ENCODE measurements at regions not wholly inside any gene's neighbourhood (a gene's known extent, or its start where the extent isn't known, plus 50 kb on each side); places are given as distances from the start of the nearest gene placed in this dataset.

DNA sequence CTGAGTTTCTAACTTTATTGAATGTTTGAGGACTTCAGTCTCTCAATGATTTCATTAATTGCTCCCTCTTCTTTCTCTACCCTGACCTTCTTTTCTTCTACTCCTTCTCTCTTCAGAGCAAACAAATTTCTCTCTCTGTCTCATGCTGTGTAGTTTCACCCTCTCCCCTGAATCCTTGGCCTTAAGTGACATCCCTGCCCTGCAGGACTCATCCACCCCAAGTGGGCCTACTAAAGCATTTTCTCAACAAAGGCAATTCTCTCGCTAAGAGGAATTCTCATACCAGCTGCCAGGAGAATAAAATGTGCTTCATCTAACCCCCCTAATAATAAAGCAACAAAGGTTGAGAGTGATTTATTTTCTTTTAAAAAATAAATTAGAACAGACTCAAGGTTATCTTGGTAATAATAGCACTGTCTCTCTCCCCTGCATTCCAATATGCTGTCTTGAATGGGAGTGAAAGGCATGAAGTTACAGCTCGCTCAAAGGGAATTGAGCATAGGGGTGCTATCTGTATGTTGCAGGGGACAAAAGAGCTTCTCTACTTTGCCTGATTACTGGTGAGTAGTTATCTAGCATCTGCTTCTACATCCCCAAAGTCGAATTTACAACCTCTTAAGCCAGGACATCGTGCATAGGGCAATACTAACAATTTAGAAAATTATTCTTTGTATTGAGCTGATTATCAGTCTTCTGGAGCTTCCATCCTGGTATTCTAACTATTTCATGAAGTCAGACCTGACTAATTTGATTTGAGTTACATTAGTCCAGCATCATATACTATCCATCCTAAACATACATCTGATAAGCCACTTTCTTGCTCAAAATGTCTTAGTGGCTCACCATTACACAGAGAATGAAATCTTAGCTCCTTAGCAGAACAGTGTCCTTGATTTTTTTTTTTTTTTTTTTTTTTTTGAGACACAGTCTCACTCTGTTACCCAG lies 76.9 kb upstream of the DNAJC19 start:
- TF ChIP-seq, protein P1, sequence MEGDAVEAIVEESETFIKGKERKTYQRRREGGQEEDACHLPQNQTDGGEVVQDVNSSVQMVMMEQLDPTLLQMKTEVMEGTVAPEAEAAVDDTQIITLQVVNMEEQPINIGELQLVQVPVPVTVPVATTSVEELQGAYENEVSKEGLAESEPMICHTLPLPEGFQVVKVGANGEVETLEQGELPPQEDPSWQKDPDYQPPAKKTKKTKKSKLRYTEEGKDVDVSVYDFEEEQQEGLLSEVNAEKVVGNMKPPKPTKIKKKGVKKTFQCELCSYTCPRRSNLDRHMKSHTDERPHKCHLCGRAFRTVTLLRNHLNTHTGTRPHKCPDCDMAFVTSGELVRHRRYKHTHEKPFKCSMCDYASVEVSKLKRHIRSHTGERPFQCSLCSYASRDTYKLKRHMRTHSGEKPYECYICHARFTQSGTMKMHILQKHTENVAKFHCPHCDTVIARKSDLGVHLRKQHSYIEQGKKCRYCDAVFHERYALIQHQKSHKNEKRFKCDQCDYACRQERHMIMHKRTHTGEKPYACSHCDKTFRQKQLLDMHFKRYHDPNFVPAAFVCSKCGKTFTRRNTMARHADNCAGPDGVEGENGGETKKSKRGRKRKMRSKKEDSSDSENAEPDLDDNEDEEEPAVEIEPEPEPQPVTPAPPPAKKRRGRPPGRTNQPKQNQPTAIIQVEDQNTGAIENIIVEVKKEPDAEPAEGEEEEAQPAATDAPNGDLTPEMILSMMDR (IDR thresholded peaks at IDR 0.05) = no peak
- TF ChIP-seq POLR2A (IDR thresholded peaks at IDR 0.05) (no peak), POLR2AphosphoS5 (IDR thresholded peaks at IDR 0.05) (no peak)
